HG03520 (cell line): ENCODE measurements at regions not wholly inside any gene's neighbourhood (a gene's known extent, or its start where the extent isn't known, plus 50 kb on each side); places are given as distances from the start of the nearest gene placed in this dataset.

Source experiments
- ATAC-seq: cut with Tn5 transposase; IDR thresholded peaks from one replicate; pipeline ENCODE4 v1.9.1; 2021; ENCODE audit warnings: mild to moderate bottlenecking, moderate library complexity; ENCODE audit not compliant: unreplicated experiment

DNA sequence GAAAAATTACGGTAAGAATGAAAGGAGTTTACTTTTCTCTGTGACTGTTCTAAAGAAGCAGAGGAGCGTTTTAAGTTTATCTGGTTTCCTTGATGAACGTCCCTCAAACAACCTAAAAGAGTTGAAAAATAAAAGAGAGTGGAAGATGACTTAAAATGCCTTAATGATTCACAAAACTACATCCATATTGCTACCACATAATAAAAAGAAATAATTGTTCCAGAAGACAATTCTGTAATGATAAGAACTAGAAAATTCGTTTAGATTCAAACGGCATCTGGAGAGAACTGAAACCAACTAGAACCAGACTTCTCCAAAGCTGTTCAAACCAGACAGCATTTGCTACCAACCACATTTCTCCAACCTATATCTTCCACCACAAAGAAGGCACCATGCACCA lies 68.1 kb downstream of the TEKT4 start:
- ATAC-seq, result no peak

DNA sequence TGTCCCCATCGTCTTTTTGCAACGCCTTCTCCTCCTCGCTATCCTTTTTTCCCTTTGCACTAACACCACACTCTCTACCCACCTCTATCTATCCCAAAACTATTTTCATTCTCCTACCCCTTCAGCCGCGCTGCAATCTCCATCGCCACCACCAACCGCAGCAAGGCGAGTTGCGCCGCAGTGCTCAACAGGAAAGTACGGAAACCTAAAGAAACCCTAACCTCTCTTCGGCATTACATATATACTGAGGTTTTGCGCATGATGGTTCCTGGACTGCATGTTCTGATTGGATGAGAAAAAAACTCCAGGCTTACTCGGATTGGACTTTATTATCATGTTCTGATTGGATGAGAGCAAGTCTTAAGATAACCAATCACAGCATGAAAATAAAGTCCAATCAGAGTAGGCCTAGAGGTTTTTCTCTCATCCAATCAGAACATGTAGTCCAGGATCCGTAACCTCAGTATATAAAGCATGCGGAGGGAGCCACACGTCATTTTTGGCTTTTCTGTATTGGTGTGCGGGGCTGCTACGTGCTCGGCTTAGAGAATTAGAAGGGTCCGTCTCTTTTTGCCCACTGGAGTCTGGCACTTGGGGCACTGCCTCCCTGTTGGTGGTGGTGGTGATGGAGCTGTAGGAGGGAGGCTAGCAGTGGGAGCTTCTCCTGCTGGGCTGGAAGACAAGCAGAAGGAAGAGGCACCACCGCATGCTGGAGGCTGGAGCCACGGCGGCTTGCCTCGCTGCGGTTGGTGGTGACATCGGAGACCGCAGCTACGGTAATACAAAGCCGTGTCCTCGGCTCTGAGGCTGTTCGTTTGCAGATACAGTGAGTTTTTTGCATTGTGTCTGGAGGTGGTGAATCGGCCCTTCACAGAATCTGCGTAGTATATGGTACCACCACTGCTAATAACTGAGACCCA lies 76.1 kb downstream of the TEKT4 start:
- no peak for ATAC-seq

DNA sequence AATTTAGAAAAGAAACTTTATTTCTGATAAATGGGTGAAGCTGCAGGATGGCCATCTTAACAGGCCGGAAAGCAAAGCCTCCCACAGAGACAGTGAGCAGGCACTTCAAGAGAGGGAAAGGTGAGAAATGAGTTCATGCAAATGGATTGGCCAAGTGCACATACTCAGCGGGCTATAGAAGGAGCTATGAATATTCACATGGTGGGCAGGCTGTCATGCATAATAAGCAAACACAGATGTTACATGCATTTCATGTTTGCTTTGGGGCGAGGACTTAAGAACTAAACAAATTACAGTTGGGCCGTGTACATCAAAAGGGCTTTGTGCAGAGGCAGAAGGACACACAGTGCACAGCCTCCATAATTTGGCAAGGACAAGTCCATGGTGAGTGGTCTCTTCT lies 69.8 kb upstream of the MAL start:
- no peak for ATAC-seq

DNA sequence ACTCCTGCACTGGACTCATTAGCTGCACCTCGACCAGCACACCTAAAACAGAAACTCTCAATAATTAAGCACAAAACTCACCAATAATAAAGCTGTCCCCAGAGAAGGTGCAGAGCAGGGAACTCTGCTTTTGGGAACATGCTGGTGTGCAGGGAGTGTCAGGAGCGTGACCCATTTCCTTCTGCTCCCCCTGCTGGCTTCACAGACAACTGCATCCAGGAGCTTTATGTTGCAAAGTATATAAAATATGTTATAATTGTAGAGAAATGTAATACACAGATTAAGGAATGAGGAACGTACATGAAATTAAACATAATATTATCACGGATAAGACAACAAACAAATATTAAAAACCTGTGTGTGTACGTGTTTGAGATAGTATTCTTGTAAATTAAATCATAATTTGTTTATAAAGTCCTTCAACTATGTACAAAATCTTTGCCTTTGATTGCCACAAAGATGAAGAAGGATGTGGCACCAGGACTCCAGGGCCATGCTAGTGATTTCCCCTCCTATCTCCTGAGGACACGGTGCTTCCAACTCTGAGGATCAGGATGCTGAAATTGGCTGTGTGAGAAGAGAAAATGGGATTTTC lies 68.6 kb upstream of the MAL start:
- ATAC-seq, result peak; percentile 50

DNA sequence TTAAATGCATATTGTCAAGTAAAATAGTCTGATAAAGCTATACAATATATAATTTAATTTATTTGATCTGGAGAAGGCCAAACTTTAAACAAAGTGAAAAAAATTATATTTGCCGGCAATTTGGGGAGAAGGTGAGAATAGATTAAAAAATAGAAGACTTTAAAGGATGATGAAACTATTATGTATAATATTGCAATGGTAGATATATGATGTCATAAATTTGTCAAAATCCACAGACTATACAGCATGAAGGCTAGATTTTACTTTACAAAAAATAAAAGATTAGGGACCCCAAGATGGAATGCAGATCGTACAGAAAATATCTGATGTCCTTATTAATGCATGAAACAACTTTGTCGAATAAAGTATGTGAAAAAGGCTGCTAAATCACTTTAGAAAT lies 67.3 kb upstream of the MAL start:
- ATAC-seq, result no peak

DNA sequence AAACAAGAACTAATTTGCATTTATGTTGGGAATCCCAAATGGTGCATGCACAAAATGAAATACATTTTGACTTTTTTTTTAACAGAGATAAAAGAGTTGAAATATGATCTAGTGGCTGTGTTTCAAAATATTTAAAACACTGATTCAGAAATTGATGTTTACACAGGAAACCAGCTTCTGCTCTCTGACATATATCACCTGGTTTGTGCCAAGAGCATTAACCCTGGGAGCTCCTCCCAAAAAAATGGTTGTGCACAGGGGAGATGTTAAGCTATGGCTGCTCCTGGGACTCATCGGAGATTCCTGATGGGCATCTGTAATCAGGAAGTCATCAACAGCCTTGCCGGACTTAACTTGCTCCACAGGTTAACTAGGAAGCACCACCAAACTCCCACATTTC lies 65.2 kb upstream of the MAL start:
- ATAC-seq, result no peak

DNA sequence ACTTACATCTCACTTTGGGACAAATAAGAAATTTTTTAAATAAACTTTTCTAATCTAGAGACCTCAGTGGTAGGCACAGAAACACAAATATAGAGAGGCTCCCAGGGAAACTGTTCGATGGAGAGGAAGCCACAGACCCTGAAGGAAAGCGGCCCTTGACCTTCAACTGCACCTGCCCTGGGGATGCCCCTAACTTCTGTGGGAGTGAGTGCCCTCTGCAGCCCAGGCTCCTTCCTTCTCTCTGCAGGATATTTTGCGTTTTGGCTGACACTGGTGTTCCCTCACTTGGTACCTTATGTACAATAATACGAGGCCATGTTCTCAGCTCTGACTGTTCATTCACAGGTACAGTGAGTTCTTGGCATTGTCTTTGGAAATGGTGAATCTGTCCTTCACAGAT lies 64.8 kb upstream of the MAL start:
- ATAC-seq, result no peak

DNA sequence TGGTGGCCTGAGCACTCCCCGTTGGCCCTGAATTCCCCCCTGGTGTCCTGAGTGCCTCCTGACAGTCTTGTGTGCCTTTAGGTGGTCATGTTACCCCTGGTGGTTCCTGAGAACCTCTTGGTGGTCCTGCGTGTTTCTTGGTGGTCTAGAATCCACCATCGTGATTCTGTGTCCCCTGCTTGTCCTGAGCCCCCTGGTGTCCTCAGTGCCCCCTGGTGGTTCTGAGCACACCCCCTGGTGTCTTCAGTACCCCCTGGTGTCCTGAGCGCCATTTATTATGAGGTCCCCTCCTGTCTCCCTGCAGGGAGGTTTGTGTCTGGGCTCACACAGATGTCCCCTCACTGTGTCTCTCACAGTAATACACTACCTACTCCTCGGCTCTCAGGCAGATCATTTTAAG lies 61.3 kb upstream of the MAL start:
- no peak for ATAC-seq

DNA sequence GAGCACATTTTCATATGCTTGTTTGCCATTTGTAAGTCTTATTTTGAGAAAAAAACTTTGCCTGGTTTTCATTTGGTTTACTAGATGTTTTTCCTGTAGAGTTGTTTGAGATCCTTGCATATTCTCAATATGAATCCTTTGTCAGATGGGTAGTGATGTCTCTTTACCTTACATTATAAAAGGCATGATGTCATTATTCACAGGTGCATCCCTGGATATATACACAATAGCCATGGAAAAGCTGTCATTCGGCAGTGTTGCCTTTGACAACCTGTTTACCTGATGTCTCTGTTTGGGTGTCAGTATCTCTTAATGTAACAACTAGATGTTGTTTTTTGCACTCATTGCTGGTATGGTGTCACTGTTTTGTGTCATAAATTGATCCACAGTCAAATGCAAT lies 58.8 kb upstream of the MAL start:
- no peak for ATAC-seq

DNA sequence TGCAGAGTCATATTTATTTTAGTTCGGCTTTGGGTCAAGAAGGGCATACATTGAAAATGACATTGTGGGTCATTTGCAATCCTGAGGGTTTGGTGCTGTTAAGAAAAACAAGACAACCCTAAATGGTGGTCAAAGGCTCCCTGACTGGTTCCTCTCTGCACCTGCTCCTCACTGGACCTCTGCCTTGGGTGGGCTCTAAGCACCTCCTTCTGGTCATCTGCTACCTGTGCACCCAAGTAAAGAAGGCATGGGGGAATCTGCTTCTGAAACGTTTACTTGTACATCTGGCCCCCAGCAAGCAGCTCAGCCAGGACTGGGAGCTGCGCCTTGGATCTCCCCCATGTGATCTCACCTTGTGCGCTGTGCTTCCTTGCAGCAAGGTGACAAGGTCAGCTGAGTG lies 55.2 kb upstream of the MAL start:
- no peak for ATAC-seq
